Kidney (tissue), 13 donors: ENCODE measurements at regions not wholly inside any gene's neighbourhood (a gene's known extent, or its start where the extent isn't known, plus 50 kb on each side); places are given as distances from the start of the nearest gene placed in this dataset.

Experiments
- DNase-seq, 5 donors: peaks; one replicate each; pipeline ENCODE4 v3.0.0-alpha.2; 2013 to 2020
- FAIRE-seq: peaks from 2 replicates; lab custom pipeline; 2012; peaks lifted over from hg19 to GRCh38; lab: Jason Lieb, UNC
- H3K27ac ChIP-seq, 2 donors: one replicate each; pipeline ENCODE4 v1.7.0; 2013; ENCODE audit warnings: low read depth in 2 of 2, low read length in 2 of 2, inconsistent platforms in 1 of 2
- H3K27me3 ChIP-seq: one replicate; pipeline ENCODE4 v1.7.1; 2013; ENCODE audit warnings: low read length, inconsistent platforms; ENCODE audit not compliant: control insufficient read depth, insufficient read depth
- H3K36me3 ChIP-seq, 3 donors: one replicate each; pipeline versions ENCODE4 v1.7.0 to v1.7.1; 2013; ENCODE audit warnings: low read length in 3 of 3, control low read depth in 1 of 3, inconsistent platforms in 1 of 3; ENCODE audit not compliant: insufficient read depth in 3 of 3, control insufficient read depth in 2 of 3
- H3K4me1 ChIP-seq, 3 donors: one replicate each; pipeline versions ENCODE4 v1.7.0 to v1.7.1; 2013; ENCODE audit warnings: low read length in 3 of 3, inconsistent platforms in 1 of 3, low read depth in 1 of 3; ENCODE audit not compliant: control insufficient read depth in 2 of 3, insufficient read depth in 2 of 3
- H3K4me3 ChIP-seq, 3 donors: one replicate each; pipeline versions ENCODE4 v1.7.0 to v1.8.1; 2013; ENCODE audit warnings: low read length in 3 of 3, control low read depth in 1 of 3, inconsistent platforms in 1 of 3
- H3K9ac ChIP-seq, 3 donors: one replicate each; pipeline versions ENCODE4 v1.7.0 to v1.7.1; 2013; ENCODE audit warnings: low read length in 3 of 3, control low read depth in 1 of 3, inconsistent platforms in 1 of 3
- H3K9me3 ChIP-seq, 3 donors: one replicate each; pipeline versions ENCODE4 v1.7.0 to v1.7.1; 2013; ENCODE audit warnings: low read length in 3 of 3, control low read depth in 1 of 3, inconsistent platforms in 1 of 3; ENCODE audit not compliant: control insufficient read depth in 2 of 3, insufficient read depth in 1 of 3
- intact Hi-C: fragments of 100-400 bp; cut with DNase I; formaldehyde crosslinking; loops from one replicate; pipeline ENCODE4 v1.11.1; 2022
- TF ChIP-seq, protein P1 (sequence below): IDR thresholded peaks from 3 replicates; pipeline ENCODE4 v1.5.1; 2012; ENCODE audit warnings: mild to moderate bottlenecking, moderate library complexity, borderline replicate concordance; ENCODE audit not compliant: insufficient read depth; ENCODE audit errors: extremely low read depth
- donor health status: control.
- donor health status: control.
- donor health status: control.
- donor health status: control.
- donor health status: control.
- donor health status: DM: yes; HTN: yes; CAD: no.
- donor health status: Normal renal cell carcinoma (clear cell type).

DNA sequence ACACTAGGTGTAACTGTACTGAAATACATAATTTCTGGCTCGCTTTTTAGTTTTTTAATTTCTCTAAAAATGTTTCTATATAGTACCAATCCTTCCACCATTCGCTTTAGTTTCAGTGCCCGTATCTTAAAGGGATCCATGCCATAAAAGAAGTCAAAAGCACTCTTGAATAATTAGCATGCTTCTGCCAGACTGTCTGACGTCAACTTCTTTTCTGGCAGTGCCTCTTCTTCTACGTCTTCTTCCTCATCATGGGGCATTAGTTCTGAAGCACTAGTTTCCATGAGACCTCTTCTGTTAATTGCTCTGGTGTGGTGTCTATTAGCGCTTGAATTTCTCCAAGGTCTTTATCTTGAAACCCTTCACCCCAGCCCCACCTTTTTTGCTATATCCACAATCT, 93.8 kb upstream of the DOCK9 start:
- Histone ChIP-seq H3K4me3 (no peak overlapping the region), H3K4me1 (no peaks in the 10 kb centered on the region), H3K27ac (no peak overlapping the region), H3K9me3 (peaks cover 0 to 4% (median 0%) of the 10 kb centered on the region in 3 donors), H3K36me3 (no peaks in the 10 kb centered on the region), H3K27me3 (no peaks in the 10 kb centered on the region), H3K9ac (no peak overlapping the region)
- TF ChIP-seq, protein P1, sequence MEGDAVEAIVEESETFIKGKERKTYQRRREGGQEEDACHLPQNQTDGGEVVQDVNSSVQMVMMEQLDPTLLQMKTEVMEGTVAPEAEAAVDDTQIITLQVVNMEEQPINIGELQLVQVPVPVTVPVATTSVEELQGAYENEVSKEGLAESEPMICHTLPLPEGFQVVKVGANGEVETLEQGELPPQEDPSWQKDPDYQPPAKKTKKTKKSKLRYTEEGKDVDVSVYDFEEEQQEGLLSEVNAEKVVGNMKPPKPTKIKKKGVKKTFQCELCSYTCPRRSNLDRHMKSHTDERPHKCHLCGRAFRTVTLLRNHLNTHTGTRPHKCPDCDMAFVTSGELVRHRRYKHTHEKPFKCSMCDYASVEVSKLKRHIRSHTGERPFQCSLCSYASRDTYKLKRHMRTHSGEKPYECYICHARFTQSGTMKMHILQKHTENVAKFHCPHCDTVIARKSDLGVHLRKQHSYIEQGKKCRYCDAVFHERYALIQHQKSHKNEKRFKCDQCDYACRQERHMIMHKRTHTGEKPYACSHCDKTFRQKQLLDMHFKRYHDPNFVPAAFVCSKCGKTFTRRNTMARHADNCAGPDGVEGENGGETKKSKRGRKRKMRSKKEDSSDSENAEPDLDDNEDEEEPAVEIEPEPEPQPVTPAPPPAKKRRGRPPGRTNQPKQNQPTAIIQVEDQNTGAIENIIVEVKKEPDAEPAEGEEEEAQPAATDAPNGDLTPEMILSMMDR: no peak
- intact Hi-C loops: no loop called here
- DNase-seq: no peak
- FAIRE-seq: no peak

DNA sequence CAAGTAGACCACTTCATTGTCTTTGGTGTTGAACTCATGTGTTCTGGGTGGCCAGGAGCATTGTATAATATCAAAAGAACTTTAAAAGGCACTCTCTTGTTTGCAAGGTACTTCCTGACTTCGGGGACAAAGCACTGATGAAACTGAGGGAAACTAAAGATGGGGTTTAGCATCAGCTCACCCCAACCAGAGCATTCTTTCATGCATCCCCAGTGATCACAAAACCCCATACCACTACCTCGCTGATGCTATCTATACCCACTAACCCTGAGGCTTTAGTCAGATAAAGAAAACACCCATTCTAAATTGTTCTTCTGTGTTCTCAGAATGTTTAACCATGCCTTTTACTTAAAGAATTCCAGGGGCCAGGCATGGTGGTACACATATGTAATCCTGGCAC, 94.5 kb upstream of the DOCK9 start:
- Histone ChIP-seq H3K27ac (no peak overlapping the region), H3K9ac (no peak overlapping the region), H3K9me3 (peaks cover 0 to 4% (median 0%) of the 10 kb centered on the region in 3 donors), H3K4me3 (no peak overlapping the region), H3K4me1 (no peaks in the 10 kb centered on the region), H3K36me3 (no peaks in the 10 kb centered on the region), H3K27me3 (no peaks in the 10 kb centered on the region)
- intact Hi-C loops: no loop called here
- no peak for DNase-seq
- no peak for FAIRE-seq
- TF ChIP-seq, protein P1: no peak

GRCh38 chr13:99072941-99073340, 95.1 kb upstream of the DOCK9 start:
- no peak overlapping the region for H3K27ac ChIP-seq
- no peaks in the 10 kb centered on the region for H3K27me3 ChIP-seq
- TF ChIP-seq, protein P1: no peak
- DNase-seq (no peak), FAIRE-seq (no peak)
- H3K9me3 ChIP-seq: peaks cover 0 to 4% (median 0%) of the 10 kb centered on the region in 3 donors
- H3K4me1 ChIP-seq: no peaks in the 10 kb centered on the region
- intact Hi-C loops: no loop called here
- no peak overlapping the region for H3K9ac ChIP-seq
- no peaks in the 10 kb centered on the region for H3K36me3 ChIP-seq
- H3K4me3 ChIP-seq: no peak overlapping the region

DNA sequence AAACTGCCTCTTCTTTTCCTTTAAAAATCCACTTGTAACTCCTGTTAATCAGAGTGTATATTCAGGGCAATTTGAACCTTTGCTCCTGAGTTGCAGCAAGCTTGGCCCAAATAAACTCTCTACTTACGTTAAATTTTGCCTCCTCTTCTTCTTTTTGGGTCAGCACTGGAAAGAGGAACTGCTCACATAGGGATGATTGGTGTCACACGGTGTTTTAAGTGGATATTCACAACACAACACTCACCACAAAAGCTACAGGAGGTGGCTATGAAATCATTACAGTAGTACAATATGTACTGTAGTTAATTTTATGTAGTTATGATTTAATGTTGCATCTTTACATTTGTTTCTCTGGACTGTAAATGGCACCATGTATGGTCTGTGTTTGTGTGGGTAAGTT, 96.8 kb upstream of the DOCK9 start:
- peaks cover 0 to 4% (median 0%) of the 10 kb centered on the region in 3 donors for H3K9me3 ChIP-seq
- TF ChIP-seq, protein P1: no peak
- intact Hi-C loops: no loop called here
- no peak for FAIRE-seq
- no peaks in the 10 kb centered on the region for H3K4me1 ChIP-seq
- no peak overlapping the region for H3K27ac ChIP-seq
- H3K36me3 ChIP-seq: no peaks in the 10 kb centered on the region
- H3K9ac ChIP-seq: no peak overlapping the region
- no peak for DNase-seq
- no peak overlapping the region for H3K4me3 ChIP-seq
- H3K27me3 ChIP-seq: no peaks in the 10 kb centered on the region
